HFFc6 (cell line): ENCODE measurements at regions not wholly inside any gene's neighbourhood (a gene's known extent, or its start where the extent isn't known, plus 50 kb on each side); places are given as distances from the start of the nearest gene placed in this dataset.

Experiments used
- DNase-seq: peaks from one replicate; pipeline ENCODE4 v3.0.0-alpha.2; 2018
- H3K27ac Mint-ChIP-seq: 2 replicates; pipeline ENCODE4 v1.8.0; 2020; ENCODE audit warnings: mild to moderate bottlenecking, mixed read lengths
- H3K27me3 Mint-ChIP-seq: 2 replicates; pipeline ENCODE4 v1.8.0; 2021; ENCODE audit warnings: mild to moderate bottlenecking, moderate library complexity, mixed read lengths; ENCODE audit not compliant: insufficient read depth
- H3K36me3 Mint-ChIP-seq: 2 replicates; pipeline ENCODE4 v1.8.0; 2021; ENCODE audit warnings: low read depth, mixed read lengths
- H3K4me1 Mint-ChIP-seq: 2 replicates; pipeline ENCODE4 v1.8.0; 2020; ENCODE audit warnings: low read depth, mixed read lengths
- H3K4me3 Mint-ChIP-seq: 2 replicates; pipeline ENCODE4 v1.8.0; 2020; ENCODE audit warnings: mild to moderate bottlenecking, moderate library complexity, mixed read lengths
- H3K9me3 Mint-ChIP-seq: 2 replicates; pipeline ENCODE4 v1.8.0; 2020; ENCODE audit warnings: mild to moderate bottlenecking, mixed read lengths
- TF ChIP-seq, protein P1 (sequence below): fragments of 200-600 bp; sonication (generic); IDR thresholded peaks from 2 replicates; pipeline ENCODE4 v1.5.0; 2021; ENCODE audit warnings: antibody characterized with exemption, mild to moderate bottlenecking

GRCh38 chr2:236430584-236430983, 139.0 kb upstream of the ACKR3 start:
- Mint-ChIP-seq H3K9me3 (peaks cover 35% of the 10 kb centered on the region), H3K27ac (no peak overlapping the region), H3K27me3 (peaks cover 5% of the 10 kb centered on the region), H3K4me1 (no peaks in the 10 kb centered on the region), H3K36me3 (no peaks in the 10 kb centered on the region; the same call in 1 of the 2 replicates), H3K4me3 (no peak overlapping the region)
- no peak for DNase-seq
- TF ChIP-seq, protein P1, sequence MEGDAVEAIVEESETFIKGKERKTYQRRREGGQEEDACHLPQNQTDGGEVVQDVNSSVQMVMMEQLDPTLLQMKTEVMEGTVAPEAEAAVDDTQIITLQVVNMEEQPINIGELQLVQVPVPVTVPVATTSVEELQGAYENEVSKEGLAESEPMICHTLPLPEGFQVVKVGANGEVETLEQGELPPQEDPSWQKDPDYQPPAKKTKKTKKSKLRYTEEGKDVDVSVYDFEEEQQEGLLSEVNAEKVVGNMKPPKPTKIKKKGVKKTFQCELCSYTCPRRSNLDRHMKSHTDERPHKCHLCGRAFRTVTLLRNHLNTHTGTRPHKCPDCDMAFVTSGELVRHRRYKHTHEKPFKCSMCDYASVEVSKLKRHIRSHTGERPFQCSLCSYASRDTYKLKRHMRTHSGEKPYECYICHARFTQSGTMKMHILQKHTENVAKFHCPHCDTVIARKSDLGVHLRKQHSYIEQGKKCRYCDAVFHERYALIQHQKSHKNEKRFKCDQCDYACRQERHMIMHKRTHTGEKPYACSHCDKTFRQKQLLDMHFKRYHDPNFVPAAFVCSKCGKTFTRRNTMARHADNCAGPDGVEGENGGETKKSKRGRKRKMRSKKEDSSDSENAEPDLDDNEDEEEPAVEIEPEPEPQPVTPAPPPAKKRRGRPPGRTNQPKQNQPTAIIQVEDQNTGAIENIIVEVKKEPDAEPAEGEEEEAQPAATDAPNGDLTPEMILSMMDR: no peak

DNA sequence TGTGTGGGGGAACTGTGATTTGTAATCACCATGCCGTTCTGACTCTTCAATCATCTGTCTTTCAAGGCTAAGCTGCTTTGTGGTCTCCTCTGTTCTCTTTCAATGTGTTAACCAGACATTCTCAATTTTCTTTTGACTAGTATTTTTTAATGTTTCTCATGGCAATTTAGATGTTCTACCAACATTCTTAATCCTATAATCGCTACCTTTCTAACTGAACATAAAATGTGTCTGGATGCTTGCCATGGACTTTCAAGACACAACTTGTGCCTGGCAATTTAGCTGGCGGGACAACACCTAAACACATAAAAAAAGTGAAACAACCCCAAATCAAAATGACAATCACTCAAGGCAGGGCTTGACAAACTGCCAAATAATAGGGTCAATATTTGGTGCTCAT, 135.0 kb upstream of the ACKR3 start:
- Mint-ChIP-seq H3K4me1 (no peaks in the 10 kb centered on the region), H3K4me3 (no peak overlapping the region), H3K9me3 (peaks cover 16% of the 10 kb centered on the region), H3K36me3 (no peaks in the 10 kb centered on the region; the same call in 1 of the 2 replicates), H3K27ac (no peak overlapping the region), H3K27me3 (peaks cover 5% of the 10 kb centered on the region)
- TF ChIP-seq, protein P1: no peak
- DNase-seq: no peak

DNA sequence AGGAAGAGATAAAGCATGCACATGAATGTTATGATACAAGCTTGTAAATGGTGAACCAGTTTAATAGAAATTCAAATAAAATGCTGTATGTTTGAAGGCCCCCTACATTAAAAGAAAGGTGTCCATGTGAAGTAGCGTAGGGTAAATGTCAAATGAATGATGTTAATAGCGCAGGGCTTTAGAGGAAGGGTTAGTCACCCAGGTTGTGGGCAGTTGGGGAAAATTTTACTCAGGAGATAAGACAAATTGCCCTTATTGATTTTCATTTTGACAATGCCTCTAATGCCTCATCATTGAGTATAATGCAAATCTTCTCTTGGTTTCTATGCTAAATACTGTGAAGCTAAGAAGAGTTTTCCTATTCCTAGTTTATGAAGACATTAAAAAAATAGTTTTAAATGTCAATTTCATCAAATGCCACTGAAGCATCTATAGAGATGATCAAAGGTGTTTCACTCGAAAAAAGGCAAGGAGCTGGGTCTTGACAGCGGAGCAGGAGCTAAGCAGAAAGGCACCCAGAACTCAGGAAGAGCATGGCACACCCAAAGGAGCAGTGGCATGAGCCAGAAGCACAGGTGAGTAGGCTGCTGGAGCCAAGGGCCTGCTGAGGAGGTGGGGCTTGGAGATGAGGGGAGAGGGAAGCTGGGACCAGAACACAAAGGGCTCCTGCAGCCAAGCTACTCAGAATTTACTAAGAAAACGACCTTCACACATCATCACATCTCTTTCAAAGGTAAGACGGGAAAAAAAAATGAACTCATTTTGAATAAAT, 129.3 kb upstream of the ACKR3 start:
- H3K9me3 Mint-ChIP-seq: peaks cover 29% of the 10 kb centered on the region
- TF ChIP-seq, protein P1: no peak
- no peak overlapping the region for H3K27ac Mint-ChIP-seq
- peaks cover 2% of the 10 kb centered on the region; the same call in 1 of the 2 replicates for H3K27me3 Mint-ChIP-seq
- no peak for DNase-seq
- no peaks in the 10 kb centered on the region for H3K36me3 Mint-ChIP-seq
- no peaks in the 10 kb centered on the region for H3K4me1 Mint-ChIP-seq
- no peak overlapping the region for H3K4me3 Mint-ChIP-seq

GRCh38 chr2:236444187-236444586, 125.4 kb upstream of the ACKR3 start:
- peaks cover 8% of the 10 kb centered on the region for H3K27me3 Mint-ChIP-seq
- TF ChIP-seq, protein P1: no peak

GRCh38 chr2:236445678-236446077, 123.9 kb upstream of the ACKR3 start:
- no peak for DNase-seq
- TF ChIP-seq, protein P1: no peak
- H3K9me3 Mint-ChIP-seq: peaks cover 52% of the 10 kb centered on the region
- no peaks in the 10 kb centered on the region for H3K4me1 Mint-ChIP-seq
- no peak overlapping the region for H3K4me3 Mint-ChIP-seq
- H3K27ac Mint-ChIP-seq: no peak overlapping the region
- H3K27me3 Mint-ChIP-seq: peaks cover 8% of the 10 kb centered on the region
- H3K36me3 Mint-ChIP-seq: peaks cover 7% of the 10 kb centered on the region

More at GRCh38 chr2:236444187-236444586, 125.4 kb upstream of the ACKR3 start:
- peaks cover 7% of the 10 kb centered on the region for H3K36me3 Mint-ChIP-seq
- no peak overlapping the region for H3K4me3 Mint-ChIP-seq
- no peaks in the 10 kb centered on the region for H3K4me1 Mint-ChIP-seq
- H3K9me3 Mint-ChIP-seq: peaks cover 53% of the 10 kb centered on the region
- no peak for DNase-seq
- H3K27ac Mint-ChIP-seq: no peak overlapping the region
